Stimulated activated CD8-positive, alpha-beta memory T cell treated with anti-CD3 and anti-CD28 coated beads, Interleukin-12 subunit alpha, Interleukin-12 subunit beta, amount 100 ng/mL, for 1 hour (primary cell): ENCODE measurements at regions not wholly inside any gene's neighbourhood (a gene's known extent, or its start where the extent isn't known, plus 50 kb on each side); places are given as distances from the start of the nearest gene placed in this dataset.

ENCODE experiments used
- DNase-seq: peaks from one replicate; pipeline ENCODE4 v3.0.0-alpha.2; 2020; ENCODE audit warnings: low read depth

- DNase-seq = no peak
Observed at GRCh38 chr2:6203291-6203959, 511.2 kb downstream of the SOX11 start.

- no peak for DNase-seq
Observed at GRCh38 chr2:6206882-6207281, 514.7 kb downstream of the SOX11 start.

- no peak for DNase-seq
Observed at GRCh38 chr2:6211236-6211635, 519.1 kb downstream of the SOX11 start.

GRCh38 chr2:6212491-6212890, 520.3 kb downstream of the SOX11 start:
- DNase-seq = no peak

- DNase-seq = no peak
Observed at GRCh38 chr2:6213056-6213780, 521.0 kb downstream of the SOX11 start.

- no peak for DNase-seq
Observed at GRCh38 chr2:6214471-6214870, 522.3 kb downstream of the SOX11 start.

- DNase-seq = no peak
Observed at GRCh38 chr2:6215053-6215452, 522.9 kb downstream of the SOX11 start.

- DNase-seq = no peak
Observed at GRCh38 chr2:6216234-6216633, 524.0 kb downstream of the SOX11 start.

- DNase-seq = no peak
Observed at GRCh38 chr2:6218926-6219325, 526.7 kb downstream of the SOX11 start.

- DNase-seq = no peak
Observed at GRCh38 chr2:6219906-6220305, 527.7 kb downstream of the SOX11 start.

- no peak for DNase-seq
Observed at GRCh38 chr2:6222296-6222695, 530.1 kb downstream of the SOX11 start.

- no peak for DNase-seq
Observed at GRCh38 chr2:6224267-6224666, 532.1 kb downstream of the SOX11 start.

- no peak for DNase-seq
Observed at GRCh38 chr2:6228251-6228650, 536.1 kb downstream of the SOX11 start.

GRCh38 chr2:6231166-6231565, 539.0 kb downstream of the SOX11 start:
- no peak for DNase-seq

GRCh38 chr2:6233993-6234392, 541.8 kb downstream of the SOX11 start:
- DNase-seq = no peak

- DNase-seq = no peak
Observed at GRCh38 chr2:6234702-6235101, 542.5 kb downstream of the SOX11 start.

GRCh38 chr2:6236317-6236716, 544.1 kb downstream of the SOX11 start:
- no peak for DNase-seq

- DNase-seq = no peak
Observed at GRCh38 chr2:6237039-6237660, 545.0 kb downstream of the SOX11 start.

- DNase-seq = no peak
Observed at GRCh38 chr2:6249557-6249956, 557.4 kb downstream of the SOX11 start.

- no peak for DNase-seq
Observed at GRCh38 chr2:6254441-6254840, 562.3 kb downstream of the SOX11 start.

- no peak for DNase-seq
Observed at GRCh38 chr2:6264198-6264597, 572.0 kb downstream of the SOX11 start.

GRCh38 chr2:6281524-6281923, 584.2 kb downstream of the CMPK2 start:
- no peak for DNase-seq

GRCh38 chr2:6283259-6283658, 582.4 kb downstream of the CMPK2 start:
- no peak for DNase-seq
